ENCODE measurements at regions not wholly inside any gene's neighbourhood (a gene's known extent, or its start where the extent isn't known, plus 50 kb on each side); places are given as distances from the start of the nearest gene placed in this dataset.

GRCh38 chr12:77387671-77388070 lies 322.3 kb upstream of the E2F7 start:
- TF ChIP-seq CTCF (IDR thresholded peaks at IDR 0.05), result no peak
- TF ChIP-seq POLR2AphosphoS5 (IDR thresholded peaks at IDR 0.05), result no peak
- TF ChIP-seq POLR2A (IDR thresholded peaks at IDR 0.05), result no peak
